Rectal smooth muscle tissue (tissue), 1 donor: ENCODE measurements at regions not wholly inside any gene's neighbourhood (a gene's known extent, or its start where the extent isn't known, plus 50 kb on each side); places are given as distances from the start of the nearest gene placed in this dataset.
"Not testable (repeated sequence)": the region's sequence is repeated elsewhere in the genome, so short reads cannot be mapped to it uniquely, and the experiment has no call there.

ENCODE experiments used
- H3K27ac ChIP-seq: one replicate; pipeline ENCODE4 v1.7.0; 2013; ENCODE audit warnings: low read depth, low read length, inconsistent platforms
- H3K27me3 ChIP-seq: one replicate; pipeline ENCODE4 v1.7.0; 2013; ENCODE audit warnings: low read length; ENCODE audit not compliant: control insufficient read depth, insufficient read depth
- H3K36me3 ChIP-seq: one replicate; pipeline ENCODE4 v1.7.0; 2013; ENCODE audit warnings: low read length; ENCODE audit not compliant: control insufficient read depth, insufficient read depth
- H3K4me1 ChIP-seq: one replicate; pipeline ENCODE4 v1.7.0; 2013; ENCODE audit warnings: low read length; ENCODE audit not compliant: control insufficient read depth, insufficient read depth
- H3K4me3 ChIP-seq: one replicate; pipeline ENCODE4 v1.7.0; 2013; ENCODE audit warnings: low read length
- H3K9ac ChIP-seq: one replicate; pipeline ENCODE4 v1.7.0; 2013; ENCODE audit warnings: low read length

- Histone ChIP-seq H3K27me3 (no peaks in the 10 kb centered on the region), H3K4me1 (no peaks in the 10 kb centered on the region), H3K27ac (no peak overlapping the region), H3K36me3 (no peaks in the 10 kb centered on the region), H3K9ac (no peak overlapping the region), H3K4me3 (no peak overlapping the region)
Measured at GRCh38 chr12:108442067-108442466, 73.0 kb upstream of the FICD start.

DNA sequence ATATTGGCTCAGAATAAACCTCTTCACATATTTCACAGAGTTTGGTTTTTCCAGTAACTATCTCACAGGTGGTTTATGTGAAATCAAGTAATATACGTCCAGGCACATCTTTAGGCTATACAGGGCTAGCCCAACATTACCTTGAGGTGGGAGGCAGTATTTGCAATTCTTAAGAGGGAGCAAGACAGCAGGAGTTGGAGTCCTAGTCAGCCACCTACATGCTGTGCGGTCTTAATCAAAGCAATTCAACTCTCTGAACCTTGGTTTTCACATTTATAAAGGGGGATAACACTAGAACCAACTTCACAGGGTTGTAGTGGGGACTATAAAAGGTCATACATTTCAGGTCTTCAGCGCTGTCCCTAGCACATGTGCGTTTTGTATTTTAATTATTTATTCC, 73.5 kb upstream of the FICD start:
- H3K4me3 ChIP-seq: no peak overlapping the region
- no peaks in the 10 kb centered on the region for H3K4me1 ChIP-seq
- no peak overlapping the region for H3K27ac ChIP-seq
- no peak overlapping the region for H3K9ac ChIP-seq
- no peaks in the 10 kb centered on the region for H3K27me3 ChIP-seq
- H3K36me3 ChIP-seq: no peaks in the 10 kb centered on the region

DNA sequence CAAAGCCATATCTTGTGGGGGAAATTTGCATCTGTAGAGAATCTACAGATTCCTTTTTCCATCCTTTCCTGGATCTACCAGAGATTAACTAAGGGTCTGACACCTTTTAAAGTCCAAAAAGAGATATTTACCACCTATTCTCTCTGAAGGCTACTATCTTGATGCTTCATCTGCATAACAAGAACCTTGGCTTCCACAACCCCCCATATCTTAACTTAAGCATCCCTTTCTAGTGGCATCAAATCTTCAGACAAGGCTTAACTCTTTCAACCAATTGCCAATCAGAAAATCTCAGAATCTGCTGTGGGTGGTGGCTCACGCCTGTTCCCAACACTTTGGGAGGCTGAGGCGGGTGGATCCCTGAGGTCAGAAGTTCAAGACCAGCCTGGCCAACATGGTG, 74.3 kb upstream of the FICD start:
- H3K9ac ChIP-seq: no peak overlapping the region
- H3K4me3 ChIP-seq: no peak overlapping the region
- H3K4me1 ChIP-seq: no peaks in the 10 kb centered on the region
- H3K36me3 ChIP-seq: no peaks in the 10 kb centered on the region
- H3K27me3 ChIP-seq: no peaks in the 10 kb centered on the region
- no peak overlapping the region for H3K27ac ChIP-seq

GRCh38 chr12:108438667-108439066, 76.4 kb upstream of the FICD start:
- Histone ChIP-seq H3K27ac (no peak overlapping the region), H3K9ac (no peak overlapping the region), H3K4me1 (no peaks in the 10 kb centered on the region), H3K27me3 (no peaks in the 10 kb centered on the region), H3K4me3 (no peak overlapping the region), H3K36me3 (no peaks in the 10 kb centered on the region)

DNA sequence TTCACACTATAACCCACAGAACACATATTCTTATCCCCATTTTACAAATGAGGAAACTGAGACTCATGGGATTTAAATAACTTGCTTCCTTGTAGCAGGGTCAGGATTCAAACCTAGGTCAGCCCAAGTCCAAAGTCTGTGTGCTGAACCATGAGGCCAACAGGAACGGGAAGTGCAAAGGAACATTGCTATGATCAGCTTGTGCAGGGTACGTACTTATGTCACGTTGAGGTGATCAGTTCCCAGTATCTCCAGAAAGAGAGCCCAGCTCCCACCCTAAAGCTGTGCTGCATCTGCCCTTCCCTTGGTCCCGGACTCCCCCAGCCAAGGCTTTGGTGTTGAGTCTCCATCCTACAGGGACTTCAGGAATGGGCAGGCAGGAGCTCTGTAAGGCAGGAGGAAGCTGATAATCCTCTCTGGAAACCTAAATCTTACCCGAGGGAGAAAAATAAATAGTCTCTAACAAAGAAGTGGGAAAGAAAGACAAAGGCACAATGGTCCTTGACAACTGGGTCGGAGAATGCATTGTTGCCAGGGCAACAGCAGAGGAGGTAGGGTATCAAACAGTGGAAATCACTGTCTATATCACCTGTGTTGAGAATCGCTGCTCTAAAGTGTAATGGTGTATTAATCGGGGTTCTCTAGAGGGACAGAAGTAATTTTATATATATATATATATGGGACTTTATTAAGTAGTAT, 82.5 kb upstream of the FICD start:
- Histone ChIP-seq H3K4me1 (no peaks in the 10 kb centered on the region), H3K36me3 (no peaks in the 10 kb centered on the region), H3K9ac (no peak overlapping the region), H3K27me3 (no peaks in the 10 kb centered on the region), H3K27ac (no peak overlapping the region), H3K4me3 (no peak overlapping the region)

- Histone ChIP-seq H3K4me3 (no peak overlapping the region), H3K27me3 (no peaks in the 10 kb centered on the region), H3K27ac (no peak overlapping the region), H3K4me1 (no peaks in the 10 kb centered on the region), H3K36me3 (no peaks in the 10 kb centered on the region), H3K9ac (no peak overlapping the region)
Measured at GRCh38 chr12:108430926-108431325, 84.2 kb upstream of the FICD start.

GRCh38 chr12:108430245-108430644, 84.8 kb upstream of the FICD start:
- Histone ChIP-seq H3K4me3 (no peak overlapping the region), H3K9ac (no peak overlapping the region), H3K27ac (no peak overlapping the region), H3K36me3 (no peaks in the 10 kb centered on the region), H3K4me1 (no peaks in the 10 kb centered on the region), H3K27me3 (no peaks in the 10 kb centered on the region)

DNA sequence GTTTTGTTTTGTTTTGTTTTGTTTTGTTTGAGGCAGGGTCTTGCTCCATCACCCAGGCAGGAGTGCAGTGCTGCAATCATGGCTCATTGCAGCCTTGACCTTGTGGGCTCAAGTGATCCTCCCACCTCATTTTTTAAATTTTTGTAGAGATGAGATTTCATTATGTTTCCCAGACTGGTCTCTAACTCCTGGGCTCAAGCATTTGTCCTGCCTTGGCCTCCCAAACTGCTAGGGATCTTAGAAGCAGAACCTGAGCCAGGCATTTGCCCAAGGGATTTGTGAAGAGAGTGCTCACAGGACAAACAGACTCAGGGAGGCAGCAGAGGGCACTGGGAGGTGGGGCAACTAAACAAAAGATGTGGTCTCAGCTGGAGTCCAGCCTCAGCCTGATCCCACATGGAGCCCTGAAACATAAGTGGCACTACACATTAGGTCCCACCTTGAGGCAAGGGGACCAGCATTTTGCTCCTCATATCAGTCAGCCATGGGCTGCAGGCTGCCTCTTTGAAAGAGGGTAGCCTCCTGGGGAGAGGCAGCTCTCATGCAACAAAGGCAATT, 86.2 kb upstream of the CMKLR1 start:
- Histone ChIP-seq H3K4me1 (no peaks in the 10 kb centered on the region), H3K27ac (no peak overlapping the region), H3K4me3 (no peak overlapping the region), H3K27me3 (no peaks in the 10 kb centered on the region), H3K9ac (no peak overlapping the region), H3K36me3 (no peaks in the 10 kb centered on the region)

DNA sequence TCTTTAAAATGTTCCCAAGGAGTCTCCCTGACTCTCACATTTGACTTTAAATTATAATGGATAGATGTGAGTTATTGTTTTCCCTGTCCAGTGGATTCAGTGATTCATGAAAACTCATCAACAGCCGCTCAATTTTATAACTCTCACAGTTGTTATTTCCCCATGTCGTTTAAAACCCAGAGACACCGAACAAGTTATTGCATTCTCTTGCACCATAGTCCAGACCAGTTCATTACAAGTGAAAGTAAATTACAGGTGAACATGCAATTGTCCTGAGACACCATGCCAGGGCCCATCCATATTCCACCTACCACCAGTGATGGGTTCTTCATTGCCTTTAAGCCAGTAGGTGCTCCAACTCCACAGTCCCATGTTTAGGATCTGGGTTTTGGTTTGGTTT, 85.7 kb upstream of the CMKLR1 start:
- no peaks in the 10 kb centered on the region for H3K36me3 ChIP-seq
- H3K27ac ChIP-seq: no peak overlapping the region
- H3K27me3 ChIP-seq: no peaks in the 10 kb centered on the region
- H3K4me1 ChIP-seq: no peaks in the 10 kb centered on the region
- H3K9ac ChIP-seq: no peak overlapping the region
- no peak overlapping the region for H3K4me3 ChIP-seq

DNA sequence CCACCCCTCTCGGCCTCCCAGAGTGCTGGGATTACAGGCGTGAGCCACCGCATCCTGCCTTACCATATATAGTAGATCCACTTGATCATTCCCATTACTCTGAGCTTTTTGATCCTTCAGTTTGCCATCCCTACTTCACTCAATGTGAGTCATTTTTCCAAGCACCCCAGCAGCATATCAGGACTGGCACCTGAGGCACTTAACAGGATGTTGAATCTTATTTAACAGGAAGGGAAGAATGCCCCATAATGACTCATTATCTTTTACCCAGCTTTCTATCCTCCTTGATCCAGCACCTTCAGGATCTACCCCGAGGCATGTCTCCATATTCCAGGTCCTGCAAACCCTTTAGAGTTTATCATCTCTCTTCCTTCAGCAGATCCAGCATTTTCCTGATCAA, 84.9 kb upstream of the CMKLR1 start:
- H3K4me1 ChIP-seq: no peaks in the 10 kb centered on the region
- H3K27ac ChIP-seq: no peak overlapping the region
- H3K36me3 ChIP-seq: no peaks in the 10 kb centered on the region
- H3K27me3 ChIP-seq: no peaks in the 10 kb centered on the region
- H3K4me3 ChIP-seq: no peak overlapping the region
- no peak overlapping the region for H3K9ac ChIP-seq

GRCh38 chr12:108423486-108423885, 84.4 kb upstream of the CMKLR1 start:
- Histone ChIP-seq H3K4me1 (no peaks in the 10 kb centered on the region), H3K36me3 (no peaks in the 10 kb centered on the region), H3K9ac (no peak overlapping the region), H3K4me3 (no peak overlapping the region), H3K27me3 (no peaks in the 10 kb centered on the region), H3K27ac (no peak overlapping the region)

DNA sequence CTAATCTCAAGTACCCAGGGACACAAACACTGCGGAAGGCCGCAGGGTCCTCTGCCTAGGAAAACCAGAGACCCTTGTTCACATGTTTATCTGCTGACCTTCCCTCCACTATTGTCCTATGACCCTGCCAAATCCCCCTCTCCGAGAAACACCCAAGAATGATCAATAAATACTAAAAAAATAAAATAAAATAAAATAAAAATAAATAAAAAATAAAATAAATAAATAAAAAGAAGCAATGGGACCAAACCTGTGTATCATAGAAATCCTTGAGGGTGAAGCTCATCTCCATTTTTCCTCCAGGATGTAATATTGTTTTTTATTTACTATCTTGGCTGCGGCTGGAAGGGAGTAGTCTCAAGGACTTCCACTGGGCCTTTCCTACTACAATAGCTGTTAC, 82.0 kb upstream of the CMKLR1 start:
- H3K27ac ChIP-seq, H3K4me3 ChIP-seq, H3K27me3 ChIP-seq: not testable (repeated sequence)

GRCh38 chr12:108420421-108420820, 81.3 kb upstream of the CMKLR1 start:
- H3K36me3 ChIP-seq, H3K4me1 ChIP-seq, H3K27ac ChIP-seq, H3K27me3 ChIP-seq, H3K9ac ChIP-seq, H3K4me3 ChIP-seq: not testable (repeated sequence)

More for the DNA sequence above, 82.0 kb upstream of the CMKLR1 start:
- not testable (repeated sequence) for H3K9ac ChIP-seq, H3K36me3 ChIP-seq, H3K4me1 ChIP-seq
